HepG2 (cell line): ENCODE measurements at regions not wholly inside any gene's neighbourhood (a gene's known extent, or its start where the extent isn't known, plus 50 kb on each side); places are given as distances from the start of the nearest gene placed in this dataset.

Source experiments
- ATAC-seq: fragments of 200-7000 bp; cut with Tn5 transposase; 3 replicates; pipeline ENCODE4 v1.9.1; 2020; ENCODE audit warnings: mild to moderate bottlenecking, moderate library complexity
- BruUV-seq: library from RNA; stranded (reverse); fragments of 400-500 nt; replicated peaks from 2 replicates; lab custom pipeline; 2021; lab: Mats Ljungman, UMichigan
- CTCF ChIA-PET: fragments of 300-600 bp; formaldehyde crosslinking; extraction: SDS; loops from one replicate; lab custom pipeline; 2021; ENCODE audit warnings: low total read pairs, inconsistent platforms, low intra/inter-chr PET ratio; lab: Yijun Ruan, JAX
- POLR2A ChIA-PET: fragments of 350-600 bp; sonication (Branson Sonifier 250); formaldehyde crosslinking; loops from one replicate; lab custom pipeline; 2020; ENCODE audit warnings: antibody characterized with exemption, inconsistent platforms; lab: Yijun Ruan, JAX
- DNase-seq: peaks from one replicate; pipeline ENCODE4 v3.0.0-alpha.2; 2015; ENCODE audit warnings: low spot score
- FAIRE-seq: peaks from 3 replicates; lab custom pipeline; 2011; peaks lifted over from hg19 to GRCh38; lab: Jason Lieb, UNC
- H2AFZ ChIP-seq: one replicate; pipeline ENCODE4 v1.6.1; 2011; ENCODE audit warnings: low read length, inconsistent platforms
- H3K27ac ChIP-seq: fragments of 300-600 bp; 3 replicates; pipeline ENCODE4 v1.8.0; 2011; ENCODE audit warnings: mixed run types, mild to moderate bottlenecking, mixed read lengths, low read length, inconsistent platforms; ENCODE audit not compliant: insufficient read depth; ENCODE audit errors: extremely low read length
- H3K27me3 ChIP-seq, 2 experiments: fragments of 200-600 bp in 1 of 2; 2 replicates in 1 of 2; 3 replicates in 1 of 2; pipeline versions ENCODE4 v1.6.0 to v1.8.0; 2011; ENCODE audit warnings: low read length in 2 of 2, mild to moderate bottlenecking in 2 of 2, moderate library complexity in 2 of 2, inconsistent platforms in 1 of 2; ENCODE audit not compliant: insufficient read depth in 2 of 2, control insufficient read depth in 1 of 2
- H3K36me3 ChIP-seq, 2 experiments: fragments of 200-600 bp in 1 of 2; replicated peaks in 1 of 2; 2 replicates in 1 of 2; 3 replicates in 1 of 2; pipeline versions ENCODE4 v1.5.1 to v1.8.0; 2011; ENCODE audit warnings: low read length in 2 of 2, inconsistent platforms in 1 of 2; ENCODE audit not compliant: insufficient read depth in 2 of 2, control insufficient read depth in 1 of 2
- H3K4me1 ChIP-seq: 2 replicates; pipeline ENCODE4 v1.5.1; 2012; ENCODE audit warnings: low read length, inconsistent platforms; ENCODE audit not compliant: insufficient read depth
- H3K4me2 ChIP-seq: 2 replicates; pipeline ENCODE4 v1.6.0; 2011; ENCODE audit warnings: low read depth, low read length, inconsistent platforms
- H3K4me3 ChIP-seq, 3 experiments: fragments of 200-600 bp in 1 of 3; sonication (generic), shearing (Covaris generic) in 1 of 3; replicated peaks in 1 of 3; 2 replicates each; pipeline ENCODE4 v1.5.1; 2011 to 2016; ENCODE audit warnings: low read length in 3 of 3, inconsistent platforms in 2 of 3, low read depth in 2 of 3, mild to moderate bottlenecking in 2 of 3, control low read depth in 1 of 3, mixed read lengths in 1 of 3; ENCODE audit not compliant: insufficient read depth in 1 of 3
- H3K79me2 ChIP-seq: one replicate; pipeline ENCODE4 v1.6.1; 2011; ENCODE audit warnings: low read length, inconsistent platforms; ENCODE audit not compliant: insufficient read depth
- H3K9ac ChIP-seq: 2 replicates; pipeline ENCODE4 v1.6.0; 2011; ENCODE audit warnings: mild to moderate bottlenecking, low read depth, low read length, inconsistent platforms; ENCODE audit not compliant: insufficient read depth
- H3K9me3 ChIP-seq: 2 replicates; pipeline ENCODE4 v1.5.1; 2012; ENCODE audit warnings: mild to moderate bottlenecking, low read length
- H4K20me1 ChIP-seq: 2 replicates; pipeline ENCODE4 v1.6.0; 2011; ENCODE audit warnings: inconsistent platforms, mild to moderate bottlenecking, low read length, moderate library complexity; ENCODE audit not compliant: insufficient read depth
- AGO2 ChIP-seq: fragments of 200-400 bp; formaldehyde crosslinking; optimal IDR thresholded peaks from 2 replicates; pipeline ENCODE3; 2017; ENCODE audit warnings: mild to moderate bottlenecking, low read depth, low read length, moderate library complexity
- ELF1 ChIP-seq: sonication (generic); formaldehyde crosslinking; IDR thresholded peaks from 2 replicates; pipeline ENCODE4 v1.4.0; 2020; ENCODE audit warnings: missing genetic modification reagents
- EZH2 ChIP-seq: conservative IDR thresholded peaks from 2 replicates; pipeline ENCODE4 v1.6.1; 2012; ENCODE audit warnings: mild to moderate bottlenecking, low read depth, low read length, moderate library complexity
- KDM5A ChIP-seq: fragments of 200-600 bp; sonication (generic); IDR thresholded peaks from 2 replicates; pipeline ENCODE4 v1.7.0; 2018; ENCODE audit warnings: antibody characterized with exemption, mild to moderate bottlenecking, low read length, borderline replicate concordance
- RBM22 ChIP-seq: fragments of 200-400 bp; formaldehyde crosslinking; optimal IDR thresholded peaks from 2 replicates; pipeline ENCODE3; 2017; ENCODE audit warnings: mild to moderate bottlenecking, low read length, moderate library complexity
- RFX5 ChIP-seq: IDR thresholded peaks from 2 replicates; pipeline ENCODE4 v1.6.1; 2011; ENCODE audit warnings: low read depth, low read length, improper control_type of control experiment
- SIX4 ChIP-seq: sonication (generic); formaldehyde crosslinking; IDR thresholded peaks from 2 replicates; pipeline ENCODE4 v1.4.0; 2020; ENCODE audit warnings: missing genetic modification reagents
- SMC3 ChIP-seq: IDR thresholded peaks from 2 replicates; pipeline ENCODE4 v1.6.1; 2011; ENCODE audit warnings: low read length, improper control_type of control experiment
- SUZ12 ChIP-seq: fragments of 150-350 bp; IDR thresholded peaks from 2 replicates; pipeline ENCODE4 v1.6.1; 2014; ENCODE audit warnings: low read depth, low read length
- ZBTB1 ChIP-seq: sonication (generic); formaldehyde crosslinking; IDR thresholded peaks from 2 replicates; pipeline ENCODE4 v1.4.0; 2020; ENCODE audit warnings: missing genetic modification reagents, borderline replicate concordance
- ZNF616 ChIP-seq: sonication (generic); formaldehyde crosslinking; IDR thresholded peaks from 2 replicates; pipeline ENCODE4 v1.5.0; 2020; ENCODE audit warnings: low read depth, mild to moderate bottlenecking, missing genetic modification reagents
- ZNF841 ChIP-seq: sonication (generic); formaldehyde crosslinking; IDR thresholded peaks from 2 replicates; pipeline ENCODE4 v1.8.1; 2023; ENCODE audit warnings: missing genetic modification reagents, borderline replicate concordance
- WGBS: methylation state at CpG from one replicate; pipeline ENCODE4 v1.1.6; 2017; ENCODE audit warnings: low lambda C conversion rate; 5-methylcytosine and 5-hydroxymethylcytosine counted together
- in situ Hi-C: cut with HindIII; loops from 2 replicates; pipeline ENCODE4 v1.10.0; 2017; ENCODE audit warnings: low pct_unique_long_range_greater_than_20kb; ENCODE audit not compliant: extremely low pct_ligation_motif_present
- intact Hi-C: fragments of 100-400 bp; cut with micrococcal nuclease; formaldehyde crosslinking; loops from one replicate; pipeline ENCODE4 v1.10.0; 2022; ENCODE audit not compliant: unreplicated experiment
- TF ChIP-seq, protein P1 (sequence below): sonication (generic); formaldehyde crosslinking; IDR thresholded peaks from 2 replicates; pipeline ENCODE4 v1.8.1; 2022; ENCODE audit warnings: mild to moderate bottlenecking, missing genetic modification reagents
- TF ChIP-seq, protein P2 (sequence below): sonication (generic); formaldehyde crosslinking; IDR thresholded peaks from 2 replicates; pipeline ENCODE4 v1.8.1; 2022; ENCODE audit warnings: low read depth, mild to moderate bottlenecking, missing genetic modification reagents
- TF ChIP-seq, protein P3 (sequence below): sonication (generic); formaldehyde crosslinking; IDR thresholded peaks from 2 replicates; pipeline ENCODE4 v1.4.0; 2020; ENCODE audit warnings: mild to moderate bottlenecking, missing genetic modification reagents

DNA sequence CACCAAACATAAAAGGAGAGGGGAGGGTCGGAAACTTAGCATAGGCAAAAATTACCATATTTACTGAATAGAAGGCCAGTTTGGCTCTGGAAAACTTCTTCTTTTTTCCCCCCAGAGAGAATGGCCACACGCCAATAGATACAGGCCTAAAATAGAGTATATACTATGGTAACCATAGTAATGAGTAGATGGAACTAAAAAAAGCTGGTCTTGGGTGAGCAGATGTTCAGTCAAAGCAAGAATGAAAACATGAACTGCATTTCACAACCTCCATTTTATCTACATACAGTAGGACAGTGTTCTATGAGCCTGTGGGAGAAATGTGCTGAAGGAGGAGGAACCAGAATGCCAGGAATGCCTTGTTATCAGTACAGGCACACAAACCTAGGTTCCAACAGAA is 141.7 kb upstream of the SEMA3A start:
- TF ChIP-seq AGO2 = no peak
- no peak for TF ChIP-seq EZH2
- no peak for TF ChIP-seq ZBTB1 (CRISPR knock-in tag)
- TF ChIP-seq, protein P1, sequence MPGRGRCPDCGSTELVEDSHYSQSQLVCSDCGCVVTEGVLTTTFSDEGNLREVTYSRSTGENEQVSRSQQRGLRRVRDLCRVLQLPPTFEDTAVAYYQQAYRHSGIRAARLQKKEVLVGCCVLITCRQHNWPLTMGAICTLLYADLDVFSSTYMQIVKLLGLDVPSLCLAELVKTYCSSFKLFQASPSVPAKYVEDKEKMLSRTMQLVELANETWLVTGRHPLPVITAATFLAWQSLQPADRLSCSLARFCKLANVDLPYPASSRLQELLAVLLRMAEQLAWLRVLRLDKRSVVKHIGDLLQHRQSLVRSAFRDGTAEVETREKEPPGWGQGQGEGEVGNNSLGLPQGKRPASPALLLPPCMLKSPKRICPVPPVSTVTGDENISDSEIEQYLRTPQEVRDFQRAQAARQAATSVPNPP = no peak
- TF ChIP-seq KDM5A = no peak
- TF ChIP-seq ELF1 (CRISPR knock-in tag) = no peak
- no peak for TF ChIP-seq SIX4 (CRISPR knock-in tag)
- TF ChIP-seq, protein P2, sequence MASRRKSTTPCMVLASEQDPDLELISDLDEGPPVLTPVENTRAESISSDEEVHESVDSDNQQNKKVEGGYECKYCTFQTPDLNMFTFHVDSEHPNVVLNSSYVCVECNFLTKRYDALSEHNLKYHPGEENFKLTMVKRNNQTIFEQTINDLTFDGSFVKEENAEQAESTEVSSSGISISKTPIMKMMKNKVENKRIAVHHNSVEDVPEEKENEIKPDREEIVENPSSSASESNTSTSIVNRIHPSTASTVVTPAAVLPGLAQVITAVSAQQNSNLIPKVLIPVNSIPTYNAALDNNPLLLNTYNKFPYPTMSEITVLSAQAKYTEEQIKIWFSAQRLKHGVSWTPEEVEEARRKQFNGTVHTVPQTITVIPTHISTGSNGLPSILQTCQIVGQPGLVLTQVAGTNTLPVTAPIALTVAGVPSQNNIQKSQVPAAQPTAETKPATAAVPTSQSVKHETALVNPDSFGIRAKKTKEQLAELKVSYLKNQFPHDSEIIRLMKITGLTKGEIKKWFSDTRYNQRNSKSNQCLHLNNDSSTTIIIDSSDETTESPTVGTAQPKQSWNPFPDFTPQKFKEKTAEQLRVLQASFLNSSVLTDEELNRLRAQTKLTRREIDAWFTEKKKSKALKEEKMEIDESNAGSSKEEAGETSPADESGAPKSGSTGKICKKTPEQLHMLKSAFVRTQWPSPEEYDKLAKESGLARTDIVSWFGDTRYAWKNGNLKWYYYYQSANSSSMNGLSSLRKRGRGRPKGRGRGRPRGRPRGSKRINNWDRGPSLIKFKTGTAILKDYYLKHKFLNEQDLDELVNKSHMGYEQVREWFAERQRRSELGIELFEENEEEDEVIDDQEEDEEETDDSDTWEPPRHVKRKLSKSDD (CRISPR knock-in tag) = no peak
- no peak for TF ChIP-seq SMC3
- TF ChIP-seq ZNF841 (CRISPR knock-in tag) = no peak
- no peak for TF ChIP-seq RFX5
- TF ChIP-seq RBM22 = no peak
- TF ChIP-seq ZNF616 (CRISPR knock-in tag) = no peak
- TF ChIP-seq SUZ12 = no peak
- TF ChIP-seq, protein P3, sequence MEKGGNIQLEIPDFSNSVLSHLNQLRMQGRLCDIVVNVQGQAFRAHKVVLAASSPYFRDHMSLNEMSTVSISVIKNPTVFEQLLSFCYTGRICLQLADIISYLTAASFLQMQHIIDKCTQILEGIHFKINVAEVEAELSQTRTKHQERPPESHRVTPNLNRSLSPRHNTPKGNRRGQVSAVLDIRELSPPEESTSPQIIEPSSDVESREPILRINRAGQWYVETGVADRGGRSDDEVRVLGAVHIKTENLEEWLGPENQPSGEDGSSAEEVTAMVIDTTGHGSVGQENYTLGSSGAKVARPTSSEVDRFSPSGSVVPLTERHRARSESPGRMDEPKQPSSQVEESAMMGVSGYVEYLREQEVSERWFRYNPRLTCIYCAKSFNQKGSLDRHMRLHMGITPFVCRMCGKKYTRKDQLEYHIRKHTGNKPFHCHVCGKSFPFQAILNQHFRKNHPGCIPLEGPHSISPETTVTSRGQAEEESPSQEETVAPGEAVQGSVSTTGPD (CRISPR knock-in tag) = no peak
- in situ Hi-C loops (no loop called here), intact Hi-C loops (no loop called here)
- Histone ChIP-seq H4K20me1 (no peaks in the 10 kb centered on the region), H3K4me3 (no peak overlapping the region), H3K27ac (no peak overlapping the region), H3K27me3 (no peaks in the 10 kb centered on the region), H3K79me2 (no peaks in the 10 kb centered on the region), H3K4me1 (no peaks in the 10 kb centered on the region), H3K36me3 (no peaks in the 10 kb centered on the region), H3K4me2 (no peak overlapping the region), H2AFZ (no peak overlapping the region), H3K9me3 (no peaks in the 10 kb centered on the region), H3K9ac (no peak overlapping the region)
- peak; percentile 70 for ATAC-seq
- no TSS peak for BruUV-seq
- ChIA-PET CTCF (no interaction called here), POLR2A (no interaction called here)
- no peak for FAIRE-seq
- DNase-seq = peak; percentile 32
- 25% methylated on average over 2 of the region's 2 CpGs for WGBS
